HEK293 (cell line): ENCODE measurements at regions not wholly inside any gene's neighbourhood (a gene's known extent, or its start where the extent isn't known, plus 50 kb on each side); places are given as distances from the start of the nearest gene placed in this dataset.

Source experiments
- CTCF ChIA-PET: fragments of 350-600 bp; formaldehyde crosslinking; extraction: SDS; loops from one replicate; lab custom pipeline; 2021; ENCODE audit warnings: antibody characterized with exemption; lab: Yijun Ruan, JAX
- POLR2A ChIA-PET: fragments of 300-600 bp; formaldehyde crosslinking; extraction: SDS; loops from one replicate; lab custom pipeline; 2020; ENCODE audit warnings: antibody characterized with exemption, inconsistent platforms; lab: Yijun Ruan, JAX
- H3K27ac ChIP-seq: fragments of 200-500 bp; sonication (Bioruptor generic); 2 replicates; pipeline ENCODE4 v1.5.1; 2014; ENCODE audit warnings: low read depth, low read length, control low read depth, inconsistent platforms; ENCODE audit errors: extremely low read depth
- H3K36me3 ChIP-seq, 2 experiments: fragments of 200-500 bp in 1 of 2; sonication (Bioruptor generic) in 1 of 2; 1 replicate in 1 of 2; 2 replicates in 1 of 2; pipeline ENCODE4 v1.5.1; 2014 to 2017; ENCODE audit warnings: inconsistent platforms in 2 of 2, low read length in 2 of 2; ENCODE audit not compliant: control insufficient read depth in 2 of 2, insufficient read depth in 1 of 2
- H3K4me1 ChIP-seq: fragments of 200-500 bp; sonication (Bioruptor generic); 2 replicates; pipeline ENCODE4 v1.5.1; 2014; ENCODE audit warnings: mild to moderate bottlenecking, low read length, inconsistent platforms; ENCODE audit not compliant: control insufficient read depth, insufficient read depth
- H3K4me3 ChIP-seq: 2 replicates; pipeline ENCODE4 v1.5.1; 2011; ENCODE audit warnings: low read depth, mild to moderate bottlenecking, control low read depth, low read length, moderate library complexity
- H3K9me3 ChIP-seq: fragments of 200-500 bp; sonication (Bioruptor generic); 2 replicates; pipeline ENCODE4 v1.5.1; 2014; ENCODE audit warnings: low read depth, low read length, inconsistent platforms; ENCODE audit not compliant: control insufficient read depth, insufficient read depth
- INSM2 ChIP-seq: fragments of 450-650 bp; formaldehyde crosslinking; IDR thresholded peaks from 2 replicates; pipeline ENCODE4 v1.5.1; 2016; ENCODE audit warnings: missing biosample characterization, missing genetic modification characterization
- KLF16 ChIP-seq: fragments of 450-650 bp; formaldehyde crosslinking; IDR thresholded peaks from 2 replicates; pipeline ENCODE4 v1.5.1; 2017; ENCODE audit warnings: missing biosample characterization, missing genetic modification characterization
- KLF8 ChIP-seq: fragments of 450-650 bp; formaldehyde crosslinking; IDR thresholded peaks from 2 replicates; pipeline ENCODE4 v1.5.1; 2016; ENCODE audit warnings: missing biosample characterization, missing genetic modification characterization
- KLF9 ChIP-seq: fragments of 450-650 bp; formaldehyde crosslinking; IDR thresholded peaks from 2 replicates; pipeline ENCODE4 v1.5.1; 2016; ENCODE audit warnings: missing biosample characterization, missing genetic modification characterization, low read depth
- OSR2 ChIP-seq: fragments of 450-650 bp; formaldehyde crosslinking; IDR thresholded peaks from 2 replicates; pipeline ENCODE4 v1.5.1; 2016; ENCODE audit warnings: missing biosample characterization, missing genetic modification characterization
- OVOL3 ChIP-seq: fragments of 450-650 bp; formaldehyde crosslinking; IDR thresholded peaks from 2 replicates; pipeline ENCODE4 v1.5.1; 2016; ENCODE audit warnings: missing biosample characterization, missing genetic modification characterization
- PRDM10 ChIP-seq: fragments of 450-650 bp; formaldehyde crosslinking; IDR thresholded peaks from 2 replicates; pipeline ENCODE4 v1.5.1; 2016; ENCODE audit warnings: missing biosample characterization, missing genetic modification characterization
- TRIM28 ChIP-seq: IDR thresholded peaks from 2 replicates; pipeline ENCODE4 v1.6.1; 2011; ENCODE audit warnings: low read length, control low read depth, borderline replicate concordance
- WT1 ChIP-seq: fragments of 450-650 bp; formaldehyde crosslinking; IDR thresholded peaks from 2 replicates; pipeline ENCODE4 v1.5.1; 2016; ENCODE audit warnings: missing biosample characterization, missing genetic modification characterization
- ZBTB21 ChIP-seq: fragments of 450-650 bp; formaldehyde crosslinking; IDR thresholded peaks from 2 replicates; pipeline ENCODE4 v1.5.1; 2017; ENCODE audit warnings: missing biosample characterization, missing genetic modification characterization
- ZFHX2 ChIP-seq: fragments of 450-650 bp; formaldehyde crosslinking; conservative IDR thresholded peaks from 2 replicates; pipeline ENCODE4 v1.5.1; 2016; ENCODE audit warnings: missing biosample characterization, missing genetic modification characterization
- ZNF132 ChIP-seq: fragments of 450-650 bp; formaldehyde crosslinking; IDR thresholded peaks from 2 replicates; pipeline ENCODE4 v1.5.1; 2017; ENCODE audit warnings: missing biosample characterization, missing genetic modification characterization, borderline replicate concordance
- ZNF248 ChIP-seq: fragments of 450-650 bp; formaldehyde crosslinking; IDR thresholded peaks from 2 replicates; pipeline ENCODE4 v1.5.1; 2017; ENCODE audit warnings: missing biosample characterization, missing genetic modification characterization
- ZNF473 ChIP-seq: fragments of 450-650 bp; formaldehyde crosslinking; IDR thresholded peaks from 2 replicates; pipeline ENCODE4 v1.5.1; 2017; ENCODE audit warnings: missing biosample characterization, missing genetic modification characterization
- ZNF530 ChIP-seq: fragments of 450-650 bp; formaldehyde crosslinking; IDR thresholded peaks from 2 replicates; pipeline ENCODE4 v1.5.1; 2016; ENCODE audit warnings: low read depth, missing biosample characterization, missing genetic modification characterization
- ZNF623 ChIP-seq: fragments of 450-650 bp; formaldehyde crosslinking; IDR thresholded peaks from 2 replicates; pipeline ENCODE4 v1.5.1; 2016; ENCODE audit warnings: missing biosample characterization, missing genetic modification characterization
- ZNF626 ChIP-seq: fragments of 450-650 bp; sonication (Bioruptor Pico); formaldehyde crosslinking; IDR thresholded peaks from 2 replicates; pipeline ENCODE4 v1.5.1; 2018; ENCODE audit warnings: missing biosample characterization, missing genetic modification characterization, inconsistent platforms
- ZNF629 ChIP-seq: fragments of 450-650 bp; formaldehyde crosslinking; IDR thresholded peaks from 2 replicates; pipeline ENCODE4 v1.5.1; 2017; ENCODE audit warnings: missing biosample characterization, missing genetic modification characterization
- ZNF692 ChIP-seq: fragments of 450-650 bp; formaldehyde crosslinking; IDR thresholded peaks from 2 replicates; pipeline ENCODE4 v1.5.1; 2016; ENCODE audit warnings: missing biosample characterization, missing genetic modification characterization
- ZNF747 ChIP-seq: fragments of 450-650 bp; formaldehyde crosslinking; IDR thresholded peaks from 2 replicates; pipeline ENCODE4 v1.5.1; 2016; ENCODE audit warnings: missing biosample characterization, missing genetic modification characterization
- ZSCAN23 ChIP-seq: fragments of 450-650 bp; formaldehyde crosslinking; IDR thresholded peaks from 2 replicates; pipeline ENCODE4 v1.5.1; 2016; ENCODE audit warnings: missing biosample characterization, missing genetic modification characterization
- ZXDB ChIP-seq: fragments of 450-650 bp; formaldehyde crosslinking; IDR thresholded peaks from 2 replicates; pipeline ENCODE4 v1.5.1; 2016; ENCODE audit warnings: missing biosample characterization, missing genetic modification characterization
- TF ChIP-seq, protein P1 (sequence below): fragments of 450-650 bp; formaldehyde crosslinking; IDR thresholded peaks from 2 replicates; pipeline ENCODE4 v1.5.1; 2016; ENCODE audit warnings: missing biosample characterization, missing genetic modification characterization
- TF ChIP-seq, protein P2 (sequence below): fragments of 450-650 bp; formaldehyde crosslinking; IDR thresholded peaks from 2 replicates; pipeline ENCODE4 v1.5.1; 2017; ENCODE audit warnings: missing biosample characterization, missing genetic modification characterization
- TF ChIP-seq, protein P3 (sequence below): fragments of 450-650 bp; formaldehyde crosslinking; conservative IDR thresholded peaks from 2 replicates; pipeline ENCODE4 v1.5.1; 2016; ENCODE audit warnings: low read depth, missing biosample characterization, missing genetic modification characterization

DNA sequence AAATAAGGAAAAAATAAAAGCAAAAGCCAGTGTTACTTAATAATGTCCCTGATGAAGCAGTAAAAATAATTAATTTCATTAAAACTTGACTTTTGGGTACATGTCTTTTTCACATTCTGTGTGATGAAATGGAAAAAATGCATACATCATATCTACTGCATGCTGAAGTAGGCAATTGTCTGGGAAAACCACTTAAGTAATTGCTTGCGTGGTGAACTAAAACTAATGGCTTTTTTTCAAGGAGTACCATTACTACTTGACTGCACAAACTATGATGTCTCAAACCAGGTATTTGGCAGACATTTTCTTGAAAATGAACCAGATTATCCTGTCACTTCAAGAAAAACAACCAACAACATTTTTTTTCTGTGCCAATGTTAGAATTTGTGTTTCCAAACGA, 91.3 kb upstream of the AKIRIN2 start (continued):
- TF ChIP-seq ZNF248 (tag by site-specific recombination) (no peak), ZNF692 (no peak), OSR2 (tag by site-specific recombination) (peak; percentile 71; the same call in 1 of the 2 replicates), ZSCAN23 (no peak), PRDM10 (tag by site-specific recombination) (no peak), ZNF626 (tag by site-specific recombination) (no peak), ZBTB21 (tag by site-specific recombination) (peak; percentile 36; the same call in 1 of the 2 replicates), ZNF473 (no peak), ZXDB (tag by site-specific recombination) (no peak), ZNF629 (tag by site-specific recombination) (peak; percentile 43), ZNF132 (tag by site-specific recombination) (no peak), ZFHX2 (tag by site-specific recombination) (no peak)
- TF ChIP-seq, protein P1, sequence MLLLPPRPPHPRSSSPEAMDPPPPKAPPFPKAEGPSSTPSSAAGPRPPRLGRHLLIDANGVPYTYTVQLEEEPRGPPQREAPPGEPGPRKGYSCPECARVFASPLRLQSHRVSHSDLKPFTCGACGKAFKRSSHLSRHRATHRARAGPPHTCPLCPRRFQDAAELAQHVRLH (tag by site-specific recombination) = no peak

DNA sequence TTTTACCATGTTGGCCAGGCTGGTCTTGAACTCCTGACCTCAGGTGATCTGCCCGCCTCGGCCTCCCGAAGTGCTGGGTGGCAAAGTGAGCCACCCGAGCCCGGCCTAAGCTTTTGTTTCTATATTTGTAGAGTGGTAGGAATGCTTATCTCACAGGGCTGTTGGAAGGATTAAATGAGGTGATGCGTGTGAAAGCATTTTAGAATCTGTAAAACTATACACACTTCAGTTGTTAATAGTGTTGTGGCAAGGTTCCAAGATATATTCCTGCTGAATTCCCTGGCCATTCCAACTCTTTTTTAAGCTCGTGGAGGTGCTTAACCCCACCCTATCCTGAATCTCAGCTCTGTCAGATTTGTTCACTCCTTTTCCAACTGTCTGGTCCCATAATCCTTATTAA, 89.9 kb upstream of the AKIRIN2 start:
- no peaks in the 10 kb centered on the region for H3K36me3 ChIP-seq
- H3K4me1 ChIP-seq = peaks cover 7% of the 10 kb centered on the region
- CTCF ChIA-PET = interaction anchor here (1.4 kb wide), 1 partner anchor 1079 kb away, joined by 4 read pairs; no protein-coding TSS in a partner anchor
- H3K4me3 ChIP-seq = no peak overlapping the region
- POLR2A ChIA-PET = interaction anchor here (0.5 kb wide), 1 partner anchor 35 kb away, joined by 3 read pairs; no protein-coding TSS in a partner anchor
- H3K9me3 ChIP-seq = no peaks in the 10 kb centered on the region
- no peak overlapping the region; the same call in 1 of the 2 replicates for H3K27ac ChIP-seq
- TF ChIP-seq, protein P2, sequence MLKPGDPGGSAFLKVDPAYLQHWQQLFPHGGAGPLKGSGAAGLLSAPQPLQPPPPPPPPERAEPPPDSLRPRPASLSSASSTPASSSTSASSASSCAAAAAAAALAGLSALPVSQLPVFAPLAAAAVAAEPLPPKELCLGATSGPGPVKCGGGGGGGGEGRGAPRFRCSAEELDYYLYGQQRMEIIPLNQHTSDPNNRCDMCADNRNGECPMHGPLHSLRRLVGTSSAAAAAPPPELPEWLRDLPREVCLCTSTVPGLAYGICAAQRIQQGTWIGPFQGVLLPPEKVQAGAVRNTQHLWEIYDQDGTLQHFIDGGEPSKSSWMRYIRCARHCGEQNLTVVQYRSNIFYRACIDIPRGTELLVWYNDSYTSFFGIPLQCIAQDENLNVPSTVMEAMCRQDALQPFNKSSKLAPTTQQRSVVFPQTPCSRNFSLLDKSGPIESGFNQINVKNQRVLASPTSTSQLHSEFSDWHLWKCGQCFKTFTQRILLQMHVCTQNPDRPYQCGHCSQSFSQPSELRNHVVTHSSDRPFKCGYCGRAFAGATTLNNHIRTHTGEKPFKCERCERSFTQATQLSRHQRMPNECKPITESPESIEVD (tag by site-specific recombination) = peak; percentile 94
- TF ChIP-seq WT1 (tag by site-specific recombination) (peak; percentile 39; the same call in 1 of the 2 replicates), ZNF747 (no peak), KLF16 (tag by site-specific recombination) (no peak), INSM2 (tag by site-specific recombination) (peak; percentile 75), ZNF623 (tag by site-specific recombination) (no peak), TRIM28 (no peak), OVOL3 (tag by site-specific recombination) (no peak), KLF8 (tag by site-specific recombination) (0 out of 2 replicates have a peak, but pooled peaks have one; percentile 16), KLF9 (tag by site-specific recombination) (no peak), ZNF530 (tag by site-specific recombination) (no peak)
- TF ChIP-seq, protein P3, sequence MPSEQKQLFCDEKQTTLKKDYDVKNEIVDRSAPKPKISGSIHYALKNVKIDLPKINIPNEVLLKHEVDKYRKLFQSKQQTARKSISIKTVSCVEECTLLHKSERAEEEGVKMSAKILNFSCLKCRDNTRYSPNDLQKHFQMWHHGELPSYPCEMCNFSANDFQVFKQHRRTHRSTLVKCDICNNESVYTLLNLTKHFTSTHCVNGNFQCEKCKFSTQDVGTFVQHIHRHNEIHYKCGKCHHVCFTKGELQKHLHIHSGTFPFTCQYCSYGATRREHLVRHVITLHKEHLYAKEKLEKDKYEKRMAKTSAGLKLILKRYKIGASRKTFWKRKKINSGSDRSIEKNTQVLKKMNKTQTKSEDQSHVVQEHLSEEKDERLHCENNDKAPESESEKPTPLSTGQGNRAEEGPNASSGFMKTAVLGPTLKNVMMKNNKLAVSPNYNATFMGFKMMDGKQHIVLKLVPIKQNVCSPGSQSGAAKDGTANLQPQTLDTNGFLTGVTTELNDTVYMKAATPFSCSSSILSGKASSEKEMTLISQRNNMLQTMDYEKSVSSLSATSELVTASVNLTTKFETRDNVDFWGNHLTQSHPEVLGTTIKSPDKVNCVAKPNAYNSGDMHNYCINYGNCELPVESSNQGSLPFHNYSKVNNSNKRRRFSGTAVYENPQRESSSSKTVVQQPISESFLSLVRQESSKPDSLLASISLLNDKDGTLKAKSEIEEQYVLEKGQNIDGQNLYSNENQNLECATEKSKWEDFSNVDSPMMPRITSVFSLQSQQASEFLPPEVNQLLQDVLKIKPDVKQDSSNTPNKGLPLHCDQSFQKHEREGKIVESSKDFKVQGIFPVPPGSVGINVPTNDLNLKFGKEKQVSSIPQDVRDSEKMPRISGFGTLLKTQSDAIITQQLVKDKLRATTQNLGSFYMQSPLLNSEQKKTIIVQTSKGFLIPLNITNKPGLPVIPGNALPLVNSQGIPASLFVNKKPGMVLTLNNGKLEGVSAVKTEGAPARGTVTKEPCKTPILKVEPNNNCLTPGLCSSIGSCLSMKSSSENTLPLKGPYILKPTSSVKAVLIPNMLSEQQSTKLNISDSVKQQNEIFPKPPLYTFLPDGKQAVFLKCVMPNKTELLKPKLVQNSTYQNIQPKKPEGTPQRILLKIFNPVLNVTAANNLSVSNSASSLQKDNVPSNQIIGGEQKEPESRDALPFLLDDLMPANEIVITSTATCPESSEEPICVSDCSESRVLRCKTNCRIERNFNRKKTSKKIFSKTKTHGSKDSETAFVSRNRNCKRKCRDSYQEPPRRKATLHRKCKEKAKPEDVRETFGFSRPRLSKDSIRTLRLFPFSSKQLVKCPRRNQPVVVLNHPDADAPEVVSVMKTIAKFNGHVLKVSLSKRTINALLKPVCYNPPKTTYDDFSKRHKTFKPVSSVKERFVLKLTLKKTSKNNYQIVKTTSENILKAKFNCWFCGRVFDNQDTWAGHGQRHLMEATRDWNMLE (tag by site-specific recombination) = no peak
